HG02885 (cell line): ENCODE measurements at regions not wholly inside any gene's neighbourhood (a gene's known extent, or its start where the extent isn't known, plus 50 kb on each side); places are given as distances from the start of the nearest gene placed in this dataset.
"Not testable (repeated sequence)": the region's sequence is repeated elsewhere in the genome, so short reads cannot be mapped to it uniquely, and the experiment has no call there.

Experiments used
- ATAC-seq: cut with Tn5 transposase; IDR thresholded peaks from one replicate; pipeline ENCODE4 v1.9.1; 2021; ENCODE audit warnings: mild to moderate bottlenecking; ENCODE audit not compliant: unreplicated experiment, poor library complexity

- no peak for ATAC-seq
Measured at GRCh38 chr1:200258447-200259375, 151.1 kb downstream of the ZNF281 start.

DNA sequence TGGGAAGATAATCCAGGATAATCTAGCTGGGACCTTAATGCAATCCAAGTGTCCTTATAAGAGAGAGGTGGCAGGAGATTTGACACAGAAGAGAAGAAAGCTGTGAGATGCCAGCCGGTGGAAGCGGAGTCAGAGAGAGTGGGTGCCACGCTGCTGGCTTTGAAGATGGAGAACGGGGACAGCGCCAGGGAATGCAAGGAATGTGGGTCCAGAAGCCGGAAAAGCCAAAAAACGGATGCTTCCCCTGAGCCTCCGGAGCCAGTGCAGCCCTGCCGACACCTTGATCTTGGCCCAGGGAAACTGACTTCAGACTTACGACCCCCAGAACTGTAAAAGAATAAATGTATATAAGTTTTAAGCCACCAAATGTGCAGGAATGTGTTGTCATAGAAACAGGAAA lies 152.6 kb downstream of the ZNF281 start:
- ATAC-seq, result no peak

GRCh38 chr1:200254602-200255001 lies 155.2 kb downstream of the ZNF281 start:
- not testable (repeated sequence) for ATAC-seq

GRCh38 chr1:200253774-200254495 lies 155.9 kb downstream of the ZNF281 start:
- ATAC-seq, result no peak

DNA sequence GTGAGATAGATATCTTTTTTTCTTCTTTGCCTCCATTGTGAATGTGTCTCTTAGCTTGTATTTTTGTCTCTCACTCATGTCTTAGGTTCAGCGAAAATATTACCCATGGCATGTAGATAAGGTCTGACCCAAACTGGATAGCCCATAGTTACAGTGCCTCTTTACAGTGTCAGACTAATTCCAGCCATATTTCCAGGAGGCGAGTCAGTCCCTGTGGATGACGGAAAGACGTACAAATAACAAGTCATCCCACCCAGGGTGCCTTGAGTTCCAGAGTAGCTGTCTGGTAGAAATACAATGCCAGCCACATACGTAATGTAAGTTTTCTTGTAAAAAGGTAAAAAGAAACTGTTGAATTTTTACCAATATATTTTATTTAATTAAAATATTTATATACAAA lies 157.3 kb downstream of the ZNF281 start:
- ATAC-seq, result no peak

- no peak for ATAC-seq
Measured at GRCh38 chr1:200250469-200250868, 159.4 kb downstream of the ZNF281 start.

GRCh38 chr1:200248541-200248940 lies 161.3 kb downstream of the ZNF281 start:
- ATAC-seq, result no peak

GRCh38 chr1:200247518-200247917 lies 162.3 kb downstream of the ZNF281 start:
- ATAC-seq, result no peak

DNA sequence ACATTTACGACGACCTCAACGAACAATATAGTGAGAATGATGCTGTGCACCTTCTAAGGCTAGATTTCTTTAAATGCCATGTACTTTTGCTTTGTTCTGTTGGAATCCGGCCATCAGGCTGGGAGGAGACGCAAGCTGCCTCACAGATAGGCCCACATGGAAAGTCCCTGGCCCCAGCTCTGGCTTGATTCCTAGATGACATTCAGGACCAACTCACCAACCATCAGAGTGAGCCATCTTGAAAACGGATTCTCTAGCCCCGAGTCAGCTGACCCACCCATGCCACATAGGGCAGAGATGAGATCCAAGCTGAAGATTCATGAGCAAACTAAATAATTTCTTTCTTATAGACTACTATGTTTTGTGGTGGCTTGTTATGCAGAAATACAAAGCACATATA lies 164.4 kb downstream of the ZNF281 start:
- no peak for ATAC-seq

DNA sequence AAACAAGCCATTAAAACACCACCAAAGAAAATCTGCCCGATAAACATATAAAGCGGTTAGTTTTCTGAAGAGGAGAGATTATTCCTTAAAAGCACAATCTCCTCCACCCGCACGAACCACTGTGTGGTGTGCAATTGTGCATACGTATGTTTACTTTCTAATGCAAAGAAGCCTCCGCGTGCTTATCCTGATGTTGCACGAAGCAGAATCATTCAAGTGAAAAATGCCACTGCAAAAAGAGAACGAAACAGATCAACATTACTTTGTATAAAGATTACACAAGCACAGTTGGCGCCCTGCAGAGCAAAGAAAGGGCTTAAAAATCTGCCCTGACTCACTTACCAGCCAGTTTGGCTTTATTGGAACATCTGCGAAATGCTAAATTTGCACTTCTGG lies 166.8 kb downstream of the ZNF281 start:
- ATAC-seq, result no peak

DNA sequence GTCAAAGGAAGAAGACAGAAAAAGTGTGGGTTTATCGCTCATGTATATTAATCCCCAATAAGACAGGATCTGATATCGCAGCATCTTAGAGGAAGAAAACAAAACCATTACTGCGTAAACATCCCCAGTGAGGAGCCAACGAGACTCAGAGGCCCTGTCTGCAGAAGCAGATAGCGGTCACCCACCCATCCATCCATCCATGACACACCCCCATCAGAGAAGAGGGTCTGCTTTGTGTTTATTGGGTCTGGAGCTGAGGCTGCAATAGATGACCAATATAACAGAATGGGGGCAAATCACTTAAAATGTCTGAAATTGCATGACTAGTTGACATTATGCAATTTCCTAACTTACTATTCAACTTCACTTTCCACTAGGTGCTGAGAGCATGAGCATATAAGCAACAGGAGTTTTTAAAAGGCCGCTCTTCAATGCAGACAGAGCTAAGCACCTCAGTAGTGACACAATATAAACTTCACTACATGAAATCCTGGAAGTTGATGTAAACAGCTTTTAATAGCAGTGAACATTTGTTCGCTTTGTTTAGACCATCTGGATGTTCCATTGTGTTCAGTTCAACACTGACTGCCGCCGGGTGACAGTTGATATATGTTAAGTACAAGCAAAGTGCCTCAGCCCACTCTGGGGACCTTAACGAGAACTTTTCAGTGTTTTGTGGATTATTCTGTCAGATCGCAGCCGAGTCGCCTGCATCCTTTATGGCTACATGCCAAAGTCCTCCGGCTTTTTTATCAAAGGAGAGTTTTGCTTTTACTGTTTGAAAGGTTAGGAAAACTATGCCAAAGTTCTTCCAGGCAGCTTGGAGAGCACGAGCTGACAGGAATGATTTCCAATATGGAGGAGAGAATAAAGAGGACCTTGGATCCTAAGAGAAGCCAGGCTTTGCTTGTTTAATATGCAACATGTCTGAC lies 167.5 kb downstream of the ZNF281 start:
- ATAC-seq, result no peak

DNA sequence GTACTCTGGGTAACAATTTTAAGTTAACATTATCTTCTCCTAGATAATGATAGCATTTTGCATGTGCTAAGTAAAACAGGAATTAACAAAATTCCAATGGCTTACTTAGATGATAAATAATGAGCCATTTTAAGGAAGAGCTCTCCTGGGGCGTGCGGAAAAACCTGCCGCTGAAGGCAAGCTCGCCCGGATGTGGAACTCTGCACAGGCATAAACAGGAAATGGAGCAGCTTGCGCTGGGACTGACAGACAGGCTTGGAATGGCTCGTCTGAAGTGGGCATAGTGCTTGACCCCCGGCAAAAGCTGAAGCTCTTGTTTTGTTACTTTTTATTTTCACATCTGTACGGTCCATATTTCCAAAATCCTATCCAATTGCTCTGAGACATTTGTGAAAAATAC lies 169.2 kb downstream of the ZNF281 start:
- no peak for ATAC-seq

DNA sequence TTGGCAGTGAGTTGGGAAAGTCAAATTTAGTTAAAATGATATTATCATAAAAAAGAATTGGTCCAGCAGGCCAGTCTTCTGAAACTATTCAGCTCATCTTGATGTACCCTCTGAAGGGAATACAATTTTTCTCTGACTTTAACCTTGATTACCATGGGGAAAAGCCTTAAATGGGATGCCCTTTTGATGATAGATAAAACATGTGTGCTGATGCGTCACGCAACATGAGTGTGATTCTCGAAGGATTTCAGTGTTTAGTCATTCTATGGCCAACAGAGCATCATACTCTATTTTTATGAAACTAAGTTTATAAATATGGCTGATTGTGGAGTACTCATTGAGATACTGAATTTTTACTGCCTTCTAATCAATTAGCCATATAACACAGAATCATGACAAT lies 171.5 kb downstream of the ZNF281 start:
- no peak for ATAC-seq

GRCh38 chr1:200237066-200237465 lies 172.8 kb downstream of the ZNF281 start:
- ATAC-seq, result no peak

- ATAC-seq, result no peak
Measured at GRCh38 chr1:200234938-200235337, 174.9 kb downstream of the ZNF281 start.

DNA sequence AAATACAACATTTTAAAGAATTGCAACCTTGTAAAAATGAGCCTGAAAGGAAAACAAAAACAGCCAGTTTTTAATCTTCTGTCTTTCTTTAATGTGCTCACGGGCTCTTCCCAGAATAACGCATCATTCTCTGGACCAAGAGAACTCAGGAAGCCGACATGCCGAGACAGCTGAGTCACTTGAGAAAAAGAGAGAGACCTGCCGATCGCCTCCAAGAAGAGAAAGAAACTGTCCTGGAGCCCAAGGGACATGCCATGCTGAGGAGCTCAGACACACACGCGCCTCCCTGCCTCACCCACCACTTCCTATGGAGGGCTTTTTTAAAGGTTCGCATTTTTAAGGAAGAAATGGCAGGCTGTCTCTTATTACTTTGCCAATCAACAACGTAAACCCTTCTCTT lies 176.4 kb downstream of the ZNF281 start:
- ATAC-seq, result no peak

DNA sequence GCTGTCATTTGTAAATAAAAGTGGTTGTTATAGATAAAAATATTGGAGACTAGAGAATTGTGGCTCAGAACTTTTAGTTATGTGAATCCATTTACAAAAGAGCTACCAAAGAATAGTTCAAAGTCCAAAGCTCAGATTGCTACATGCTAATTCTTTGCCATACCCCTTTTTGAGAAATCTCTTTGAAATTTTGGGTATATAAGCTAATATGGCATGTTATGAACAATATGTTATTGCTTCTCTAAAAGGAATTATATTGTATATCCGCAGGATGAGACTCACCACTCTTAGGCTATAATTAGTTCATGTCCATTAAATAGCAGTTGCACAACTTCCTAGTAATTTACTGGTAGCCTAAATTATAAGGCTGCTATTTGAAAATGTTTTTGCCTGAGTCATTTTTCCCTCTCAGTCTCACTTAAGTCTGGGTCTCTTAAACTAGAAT lies 178.0 kb downstream of the ZNF281 start:
- ATAC-seq, result no peak

- no peak for ATAC-seq
Measured at GRCh38 chr1:200230671-200231070, 179.2 kb downstream of the ZNF281 start.

DNA sequence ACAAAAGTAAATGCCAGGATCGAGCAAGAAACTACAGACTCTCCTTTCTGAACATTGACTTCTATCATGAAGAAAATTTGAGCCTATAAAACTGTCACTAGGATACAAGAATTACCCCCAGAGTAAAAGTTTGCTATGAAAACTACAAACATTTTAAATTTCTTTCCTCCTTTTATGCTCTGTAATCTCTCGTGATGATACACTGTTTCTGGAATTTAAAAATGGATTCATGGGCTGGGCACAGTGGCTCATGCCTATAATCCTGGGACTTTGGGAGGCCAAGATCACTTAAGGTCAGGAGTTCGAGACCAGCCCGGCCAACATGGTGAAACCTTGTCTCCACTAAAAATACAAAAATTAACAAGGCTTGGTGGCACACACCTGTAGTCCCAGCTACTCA lies 181.3 kb downstream of the ZNF281 start:
- ATAC-seq, result no peak

DNA sequence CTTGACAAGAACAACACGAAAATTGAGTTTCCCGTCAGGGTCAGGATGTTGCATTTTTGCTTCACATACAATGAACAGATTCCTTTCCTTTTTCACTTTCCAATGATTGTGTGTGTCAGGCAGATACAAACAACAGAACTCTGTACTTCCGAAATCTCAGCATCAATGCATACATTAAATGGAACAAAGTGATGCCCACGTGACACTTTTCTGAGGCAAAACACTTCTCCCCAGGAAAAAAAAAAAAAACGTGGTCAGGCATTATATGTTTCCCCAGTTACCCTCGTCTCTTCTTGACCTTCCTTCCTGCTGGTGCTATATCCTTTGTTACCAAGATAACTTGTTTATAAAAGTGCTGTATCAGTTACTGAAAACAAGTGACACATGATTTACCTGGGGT lies 181.8 kb downstream of the ZNF281 start:
- no peak for ATAC-seq
